ENCODE measurements at regions not wholly inside any gene's neighbourhood (a gene's known extent, or its start where the extent isn't known, plus 50 kb on each side); places are given as distances from the start of the nearest gene placed in this dataset.

GRCh38 chr11:82365351-82365750, 368.3 kb downstream of the FAM181B start:
- DNase-seq = no peak

- no peak for DNase-seq
Observed at GRCh38 chr11:82356316-82356715, 377.3 kb downstream of the FAM181B start.

- no peak for DNase-seq
Observed at GRCh38 chr11:82355313-82355823, 378.3 kb downstream of the FAM181B start.

- DNase-seq = no peak
Observed at GRCh38 chr11:82326853-82327252, 406.8 kb downstream of the FAM181B start.

- no peak for DNase-seq
Observed at GRCh38 chr11:82321206-82321605, 412.5 kb downstream of the FAM181B start.

- DNase-seq = no peak
Observed at GRCh38 chr11:82315093-82315492, 418.6 kb downstream of the FAM181B start.

GRCh38 chr11:82308979-82309378, 424.7 kb downstream of the FAM181B start:
- DNase-seq = no peak

GRCh38 chr11:82305123-82305522, 428.5 kb downstream of the FAM181B start:
- no peak for DNase-seq

- no peak for DNase-seq
Observed at GRCh38 chr11:82303671-82304070, 430.0 kb downstream of the FAM181B start.

- DNase-seq = no peak
Observed at GRCh38 chr11:82288471-82288870, 445.2 kb downstream of the FAM181B start.

GRCh38 chr11:82270870-82271269, 462.8 kb downstream of the FAM181B start:
- DNase-seq = no peak

GRCh38 chr11:82268627-82269026, 465.0 kb downstream of the FAM181B start:
- DNase-seq = no peak

GRCh38 chr11:82267186-82267585, 466.5 kb downstream of the FAM181B start:
- DNase-seq = no peak

- no peak for DNase-seq
Observed at GRCh38 chr11:82261367-82261766, 472.3 kb downstream of the FAM181B start.

GRCh38 chr11:82250047-82250446, 483.6 kb downstream of the FAM181B start:
- no peak for DNase-seq

- DNase-seq = no peak
Observed at GRCh38 chr11:82246926-82247325, 486.7 kb downstream of the FAM181B start.

- no peak for DNase-seq
Observed at GRCh38 chr11:82239498-82239897, 494.2 kb downstream of the FAM181B start.

- no peak for DNase-seq
Observed at GRCh38 chr11:82234256-82234655, 499.4 kb downstream of the FAM181B start.

GRCh38 chr11:82233201-82233600, 500.5 kb downstream of the FAM181B start:
- no peak for DNase-seq

GRCh38 chr11:82229341-82229740, 504.3 kb downstream of the FAM181B start:
- no peak for DNase-seq

GRCh38 chr11:82225930-82226329, 507.7 kb downstream of the FAM181B start:
- DNase-seq = no peak

GRCh38 chr11:82225502-82225901, 508.2 kb downstream of the FAM181B start:
- DNase-seq = no peak

- no peak for DNase-seq
Observed at GRCh38 chr11:82216927-82217570, 516.6 kb downstream of the FAM181B start.

GRCh38 chr11:82210011-82210410, 523.7 kb downstream of the FAM181B start:
- no peak for DNase-seq

- DNase-seq = no peak
Observed at GRCh38 chr11:82195283-82195682, 538.4 kb downstream of the FAM181B start.

Data from DMS79 treated with DMSO at 0.1 percent for 48 hours (cell line).